Nephron (organoid): ENCODE measurements at regions not wholly inside any gene's neighbourhood (a gene's known extent, or its start where the extent isn't known, plus 50 kb on each side); places are given as distances from the start of the nearest gene placed in this dataset.
"Not testable (repeated sequence)": the region's sequence is repeated elsewhere in the genome, so short reads cannot be mapped to it uniquely, and the experiment has no call there.

ENCODE experiments used
- H3K27ac Mint-ChIP-seq, 3 experiments: 2 replicates each; pipeline ENCODE4 v1.8.0; 2020; ENCODE audit warnings: mixed read lengths in 3 of 3, mild to moderate bottlenecking in 2 of 3, moderate library complexity in 1 of 3
- H3K27me3 Mint-ChIP-seq: 2 replicates; pipeline ENCODE4 v1.8.0; 2021; ENCODE audit warnings: low read depth, mild to moderate bottlenecking, moderate library complexity, mixed read lengths
- H3K36me3 Mint-ChIP-seq: 2 replicates; pipeline ENCODE4 v1.8.0; 2020; ENCODE audit warnings: low read depth, mixed read lengths
- H3K4me1 Mint-ChIP-seq: 2 replicates; pipeline ENCODE4 v1.8.0; 2020; ENCODE audit warnings: mixed read lengths
- H3K4me3 Mint-ChIP-seq, 3 experiments: 2 replicates each; pipeline ENCODE4 v1.8.0; 2020; ENCODE audit warnings: mild to moderate bottlenecking in 3 of 3, mixed read lengths in 3 of 3, moderate library complexity in 2 of 3
- H3K9me3 Mint-ChIP-seq: 2 replicates; pipeline ENCODE4 v1.8.0; 2020; ENCODE audit warnings: mixed read lengths
- CTCF ChIP-seq, 3 experiments: fragments of 200-600 bp; sonication (generic); IDR thresholded peaks; one replicate each; pipeline ENCODE4 v1.5.0; 2021; ENCODE audit warnings: antibody characterized with exemption in 3 of 3; ENCODE audit not compliant: unreplicated experiment in 3 of 3

GRCh38 chr4:94063084-94063483, 144.6 kb upstream of the SMARCAD1 start:
- Mint-ChIP-seq H3K27ac (no peak overlapping the region), H3K27me3 (no peaks in the 10 kb centered on the region), H3K4me3 (no peak overlapping the region), H3K9me3 (no peaks in the 10 kb centered on the region), H3K4me1 (no peaks in the 10 kb centered on the region), H3K36me3 (no peaks in the 10 kb centered on the region)
- TF ChIP-seq CTCF (IDR thresholded peaks at IDR 0.05; ENCODE audit: unreplicated experiment in 3 of 3) = no peak

GRCh38 chr4:94068753-94069719, 138.6 kb upstream of the SMARCAD1 start:
- TF ChIP-seq CTCF (IDR thresholded peaks at IDR 0.05; ENCODE audit: unreplicated experiment in 3 of 3) = no peak
- Mint-ChIP-seq H3K27me3 (no peaks in the 10 kb centered on the region), H3K36me3 (no peaks in the 10 kb centered on the region), H3K4me3 (no peak overlapping the region), H3K9me3 (no peaks in the 10 kb centered on the region), H3K27ac (peak overlapping the region in 1 of 3 experiments; percentile 35), H3K4me1 (peaks cover 9% of the 10 kb centered on the region)

GRCh38 chr4:94076498-94076897, 131.2 kb upstream of the SMARCAD1 start:
- Mint-ChIP-seq H3K36me3 (no peaks in the 10 kb centered on the region), H3K27me3 (no peaks in the 10 kb centered on the region), H3K27ac (no peak overlapping the region), H3K4me1 (no peaks in the 10 kb centered on the region), H3K9me3 (peaks cover 3% of the 10 kb centered on the region), H3K4me3 (no peak overlapping the region)
- TF ChIP-seq CTCF (IDR thresholded peaks at IDR 0.05; ENCODE audit: unreplicated experiment in 3 of 3) = no peak

GRCh38 chr4:94084155-94084554, 123.5 kb upstream of the SMARCAD1 start:
- Mint-ChIP-seq H3K4me1 (no peaks in the 10 kb centered on the region), H3K4me3 (no peak overlapping the region), H3K27ac (no peak overlapping the region), H3K27me3 (no peaks in the 10 kb centered on the region), H3K9me3 (peaks cover 17% of the 10 kb centered on the region), H3K36me3 (peaks cover 4% of the 10 kb centered on the region)
- no peak for TF ChIP-seq CTCF (IDR thresholded peaks at IDR 0.05; ENCODE audit: unreplicated experiment in 3 of 3)

GRCh38 chr4:94099141-94099540, 108.5 kb upstream of the SMARCAD1 start:
- not testable (repeated sequence) for H3K4me1 Mint-ChIP-seq, H3K27me3 Mint-ChIP-seq, H3K27ac Mint-ChIP-seq, H3K4me3 Mint-ChIP-seq, H3K36me3 Mint-ChIP-seq
- H3K9me3 Mint-ChIP-seq = peaks cover 26% of the 10 kb centered on the region

GRCh38 chr4:94112644-94113043, 95.0 kb upstream of the SMARCAD1 start:
- H3K4me1 Mint-ChIP-seq = no peaks in the 10 kb centered on the region
- TF ChIP-seq CTCF (IDR thresholded peaks at IDR 0.05; ENCODE audit: unreplicated experiment in 3 of 3) = no peak
- H3K9me3 Mint-ChIP-seq = peaks cover 3% of the 10 kb centered on the region
- H3K27ac Mint-ChIP-seq = no peak overlapping the region
- no peaks in the 10 kb centered on the region for H3K27me3 Mint-ChIP-seq
- no peak overlapping the region for H3K4me3 Mint-ChIP-seq
- H3K36me3 Mint-ChIP-seq = no peaks in the 10 kb centered on the region
